ENCODE measurements at regions not wholly inside any gene's neighbourhood (a gene's known extent, or its start where the extent isn't known, plus 50 kb on each side); places are given as distances from the start of the nearest gene placed in this dataset.

DNA sequence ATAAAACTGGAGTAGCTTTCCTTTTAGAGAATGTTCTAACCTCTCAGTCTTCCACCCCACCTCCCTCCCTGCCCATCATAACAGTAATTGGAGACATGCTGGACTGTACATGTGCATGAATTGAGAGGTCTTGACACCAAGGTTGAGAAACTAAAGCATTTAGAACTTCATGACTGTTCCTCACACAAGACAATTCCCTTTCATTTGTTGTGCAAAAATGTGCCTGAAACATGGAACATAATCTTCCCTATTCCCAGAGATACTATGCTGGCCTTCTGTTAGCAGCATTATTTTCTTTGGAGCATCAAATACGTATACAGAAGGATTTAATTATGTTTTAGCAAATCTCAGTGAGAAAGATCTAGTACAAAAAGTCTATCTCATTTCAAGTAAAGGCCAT, 97.5 kb upstream of the KCNE2 start:
- peaks cover 0 to 7% (median 0%) of the 10 kb centered on the region in 4 donors for H3K9me3 ChIP-seq
- peaks cover 0 to 19% (median 16%) of the 10 kb centered on the region in 4 donors for H3K4me1 ChIP-seq
- H3K4me3 ChIP-seq: no peak overlapping the region
- no peak for DNase-seq
- no peak overlapping the region for H3K27ac ChIP-seq
- H3K36me3 ChIP-seq: no peaks in the 10 kb centered on the region
- TF ChIP-seq EP300 (IDR thresholded peaks at IDR 0.05): no peak
- TF ChIP-seq POLR2A (IDR thresholded peaks at IDR 0.05): no peak
- TF ChIP-seq, protein P1, sequence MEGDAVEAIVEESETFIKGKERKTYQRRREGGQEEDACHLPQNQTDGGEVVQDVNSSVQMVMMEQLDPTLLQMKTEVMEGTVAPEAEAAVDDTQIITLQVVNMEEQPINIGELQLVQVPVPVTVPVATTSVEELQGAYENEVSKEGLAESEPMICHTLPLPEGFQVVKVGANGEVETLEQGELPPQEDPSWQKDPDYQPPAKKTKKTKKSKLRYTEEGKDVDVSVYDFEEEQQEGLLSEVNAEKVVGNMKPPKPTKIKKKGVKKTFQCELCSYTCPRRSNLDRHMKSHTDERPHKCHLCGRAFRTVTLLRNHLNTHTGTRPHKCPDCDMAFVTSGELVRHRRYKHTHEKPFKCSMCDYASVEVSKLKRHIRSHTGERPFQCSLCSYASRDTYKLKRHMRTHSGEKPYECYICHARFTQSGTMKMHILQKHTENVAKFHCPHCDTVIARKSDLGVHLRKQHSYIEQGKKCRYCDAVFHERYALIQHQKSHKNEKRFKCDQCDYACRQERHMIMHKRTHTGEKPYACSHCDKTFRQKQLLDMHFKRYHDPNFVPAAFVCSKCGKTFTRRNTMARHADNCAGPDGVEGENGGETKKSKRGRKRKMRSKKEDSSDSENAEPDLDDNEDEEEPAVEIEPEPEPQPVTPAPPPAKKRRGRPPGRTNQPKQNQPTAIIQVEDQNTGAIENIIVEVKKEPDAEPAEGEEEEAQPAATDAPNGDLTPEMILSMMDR (IDR thresholded peaks at IDR 0.05): no peak
- no peak for TF ChIP-seq POLR2AphosphoS5 (IDR thresholded peaks at IDR 0.05)
- 88 to 95% methylated on average over 1 of the region's 1 CpG for WGBS, 2 donors
- H3K27me3 ChIP-seq: no peaks in the 10 kb centered on the region
- intact Hi-C loops (cut with DNase I): no loop called here

- peaks cover 0 to 3% (median 0%) of the 10 kb centered on the region in 4 donors for H3K9me3 ChIP-seq
- WGBS, 2 donors: 76 to 86% methylated on average over 8 of the region's 8 CpGs
- DNase-seq: no peak
- H3K27me3 ChIP-seq: no peaks in the 10 kb centered on the region
- H3K27ac ChIP-seq: no peak overlapping the region
- intact Hi-C loops (cut with DNase I): no loop called here
- H3K36me3 ChIP-seq: no peaks in the 10 kb centered on the region
- no peaks in the 10 kb centered on the region for H3K4me1 ChIP-seq
- no peak overlapping the region for H3K4me3 ChIP-seq
- TF ChIP-seq, protein P1 (IDR thresholded peaks at IDR 0.05): no peak
- TF ChIP-seq EP300 (IDR thresholded peaks at IDR 0.05): no peak
Measured at GRCh38 chr21:34268493-34268892, 95.3 kb upstream of the KCNE2 start.

DNA sequence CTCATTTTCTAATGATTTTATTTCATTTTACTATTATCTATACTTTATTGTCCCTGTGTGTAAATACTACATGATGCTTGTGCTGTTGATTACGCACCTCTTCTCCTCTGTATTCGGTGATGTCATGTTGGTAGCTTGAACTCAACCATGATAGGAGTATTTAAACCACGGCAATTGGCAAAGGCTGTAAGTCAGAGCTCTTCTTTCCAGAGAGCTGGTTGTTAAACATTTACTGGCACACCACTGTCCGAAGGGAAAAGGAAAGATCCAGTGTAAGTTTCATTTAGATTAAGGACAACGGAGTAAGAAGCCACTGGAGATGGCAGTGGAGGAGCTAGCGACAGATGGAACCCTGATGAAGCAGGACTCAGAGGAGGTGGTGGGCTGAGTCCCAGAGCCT, 93.4 kb upstream of the KCNE2 start:
- no peak overlapping the region for H3K4me3 ChIP-seq
- H3K9me3 ChIP-seq: no peaks in the 10 kb centered on the region

GRCh38 chr21:34271189-34271851, 92.5 kb upstream of the KCNE2 start:
- Histone ChIP-seq H3K36me3 (no peaks in the 10 kb centered on the region), H3K4me1 (no peaks in the 10 kb centered on the region), H3K27me3 (no peaks in the 10 kb centered on the region), H3K27ac (no peak overlapping the region), H3K9me3 (no peaks in the 10 kb centered on the region), H3K4me3 (no peak overlapping the region)
- DNase-seq: no peak
- 91% methylated on average over 2 of the region's 2 CpGs for WGBS, 2 donors
- TF ChIP-seq POLR2AphosphoS5 (IDR thresholded peaks at IDR 0.05): no peak
- no peak for TF ChIP-seq POLR2A (IDR thresholded peaks at IDR 0.05)
- TF ChIP-seq EP300 (IDR thresholded peaks at IDR 0.05): no peak
- intact Hi-C loops (cut with DNase I): no loop called here

More for the DNA sequence above, 93.4 kb upstream of the KCNE2 start:
- Histone ChIP-seq H3K36me3 (no peaks in the 10 kb centered on the region), H3K27me3 (no peaks in the 10 kb centered on the region), H3K4me1 (no peaks in the 10 kb centered on the region), H3K27ac (no peak overlapping the region)
- intact Hi-C loops (cut with DNase I): no loop called here
- TF ChIP-seq, protein P1 (IDR thresholded peaks at IDR 0.05): no peak
- TF ChIP-seq POLR2AphosphoS5 (IDR thresholded peaks at IDR 0.05) (no peak), EP300 (IDR thresholded peaks at IDR 0.05) (no peak), POLR2A (IDR thresholded peaks at IDR 0.05) (no peak)
- 57 to 82% methylated on average over 6 of the region's 6 CpGs for WGBS, 2 donors
- no peak for DNase-seq

GRCh38 chr21:34272321-34272720, 91.5 kb upstream of the KCNE2 start:
- DNase-seq: no peak
- Histone ChIP-seq H3K27ac (no peak overlapping the region), H3K9me3 (no peaks in the 10 kb centered on the region), H3K36me3 (no peaks in the 10 kb centered on the region), H3K4me1 (no peaks in the 10 kb centered on the region), H3K27me3 (no peaks in the 10 kb centered on the region), H3K4me3 (no peak overlapping the region)
- intact Hi-C loops (cut with DNase I): no loop called here
- WGBS, 2 donors: 84 to 85% methylated on average over 5 of the region's 5 CpGs
- TF ChIP-seq POLR2A (IDR thresholded peaks at IDR 0.05) (no peak), POLR2AphosphoS5 (IDR thresholded peaks at IDR 0.05) (no peak), EP300 (IDR thresholded peaks at IDR 0.05) (no peak)
- TF ChIP-seq, protein P1 (IDR thresholded peaks at IDR 0.05): no peak

Data from sigmoid colon (tissue), 6 donors.